ENCODE measurements at regions not wholly inside any gene's neighbourhood (a gene's known extent, or its start where the extent isn't known, plus 50 kb on each side); places are given as distances from the start of the nearest gene placed in this dataset.

DNA sequence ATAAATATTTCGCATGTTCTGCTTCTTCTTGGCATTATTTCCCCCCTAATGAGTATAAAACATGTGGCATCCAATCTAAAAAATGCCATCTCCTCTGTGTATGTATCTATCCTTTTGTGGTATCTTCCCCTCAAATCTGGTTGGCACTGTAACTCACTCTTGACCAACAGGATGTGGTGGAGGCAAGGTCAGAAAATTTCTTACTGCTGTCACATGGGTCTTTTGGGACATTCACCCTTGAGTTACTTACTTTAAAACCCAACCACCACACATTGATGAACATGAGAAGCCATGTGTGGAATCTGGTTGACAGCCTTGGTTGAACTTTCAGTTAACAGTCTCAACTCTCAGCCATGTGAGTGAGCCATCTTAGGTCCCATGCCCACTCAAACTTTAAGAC lies 516.9 kb downstream of the SLC16A7 start:
- TF ChIP-seq, protein P1, sequence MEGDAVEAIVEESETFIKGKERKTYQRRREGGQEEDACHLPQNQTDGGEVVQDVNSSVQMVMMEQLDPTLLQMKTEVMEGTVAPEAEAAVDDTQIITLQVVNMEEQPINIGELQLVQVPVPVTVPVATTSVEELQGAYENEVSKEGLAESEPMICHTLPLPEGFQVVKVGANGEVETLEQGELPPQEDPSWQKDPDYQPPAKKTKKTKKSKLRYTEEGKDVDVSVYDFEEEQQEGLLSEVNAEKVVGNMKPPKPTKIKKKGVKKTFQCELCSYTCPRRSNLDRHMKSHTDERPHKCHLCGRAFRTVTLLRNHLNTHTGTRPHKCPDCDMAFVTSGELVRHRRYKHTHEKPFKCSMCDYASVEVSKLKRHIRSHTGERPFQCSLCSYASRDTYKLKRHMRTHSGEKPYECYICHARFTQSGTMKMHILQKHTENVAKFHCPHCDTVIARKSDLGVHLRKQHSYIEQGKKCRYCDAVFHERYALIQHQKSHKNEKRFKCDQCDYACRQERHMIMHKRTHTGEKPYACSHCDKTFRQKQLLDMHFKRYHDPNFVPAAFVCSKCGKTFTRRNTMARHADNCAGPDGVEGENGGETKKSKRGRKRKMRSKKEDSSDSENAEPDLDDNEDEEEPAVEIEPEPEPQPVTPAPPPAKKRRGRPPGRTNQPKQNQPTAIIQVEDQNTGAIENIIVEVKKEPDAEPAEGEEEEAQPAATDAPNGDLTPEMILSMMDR (IDR thresholded peaks at IDR 0.05; ENCODE audit: low read depth, low read length), result no peak
- no peak for TF ChIP-seq EZH2phosphoT487 (IDR thresholded peaks at IDR 0.05; ENCODE audit: low read depth)

Measured in OCI-LY3 (cell line).